IgD-negative memory B cell (primary cell): ENCODE measurements at regions not wholly inside any gene's neighbourhood (a gene's known extent, or its start where the extent isn't known, plus 50 kb on each side); places are given as distances from the start of the nearest gene placed in this dataset.
A peak's percentile ranks its signal among the peaks of the same experiment; 100 is the strongest.

Source experiments
- H3K27ac Mint-ChIP-seq, 3 donors: one replicate each; pipeline ENCODE4 v1.8.0; 2020 to 2022; ENCODE audit warnings: mild to moderate bottlenecking in 3 of 3, mixed read lengths in 3 of 3, moderate library complexity in 1 of 3
- H3K27me3 Mint-ChIP-seq: one replicate; pipeline ENCODE4 v1.8.0; 2021; ENCODE audit warnings: mixed read lengths
- H3K36me3 Mint-ChIP-seq: one replicate; pipeline ENCODE4 v1.8.0; 2020; ENCODE audit warnings: mild to moderate bottlenecking, mixed read lengths
- H3K4me1 Mint-ChIP-seq, 3 donors: one replicate each; pipeline ENCODE4 v1.8.0; 2020 to 2022; ENCODE audit warnings: mixed read lengths in 3 of 3, mild to moderate bottlenecking in 1 of 3
- H3K4me3 Mint-ChIP-seq, 4 donors: one replicate each; pipeline ENCODE4 v1.8.0; 2020 to 2022; ENCODE audit warnings: mild to moderate bottlenecking in 4 of 4, mixed read lengths in 4 of 4, moderate library complexity in 3 of 4
- H3K9me3 Mint-ChIP-seq, 3 donors: one replicate each; pipeline ENCODE4 v1.8.0; 2020 to 2021; ENCODE audit warnings: mixed read lengths in 3 of 3, mild to moderate bottlenecking in 1 of 3

DNA sequence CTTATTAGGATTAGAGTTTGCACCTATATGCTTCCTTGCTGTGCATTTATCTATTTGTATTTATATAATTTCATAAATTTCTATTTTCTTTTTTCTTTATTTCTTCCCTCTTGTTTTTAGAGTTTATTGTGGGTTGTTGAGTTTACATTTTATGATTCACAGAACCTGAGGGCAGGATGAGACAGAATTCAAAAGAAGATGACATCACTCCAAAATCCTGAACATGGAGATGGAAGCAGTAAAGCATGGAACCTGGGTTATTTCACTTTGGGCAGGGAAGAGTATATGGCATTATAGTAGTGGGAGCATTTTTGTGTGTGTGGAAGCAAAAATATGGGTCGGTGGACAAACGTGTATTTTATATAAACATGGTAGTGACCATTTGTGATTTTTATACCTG lies 157.5 kb downstream of the RFX6 start:
- Mint-ChIP-seq H3K4me1 (no peaks in the 10 kb centered on the region), H3K9me3 (peaks cover 2 to 4% (median 4%) of the 10 kb centered on the region in 3 donors), H3K27me3 (no peaks in the 10 kb centered on the region), H3K4me3 (no peak overlapping the region), H3K36me3 (no peaks in the 10 kb centered on the region), H3K27ac (no peak overlapping the region)

DNA sequence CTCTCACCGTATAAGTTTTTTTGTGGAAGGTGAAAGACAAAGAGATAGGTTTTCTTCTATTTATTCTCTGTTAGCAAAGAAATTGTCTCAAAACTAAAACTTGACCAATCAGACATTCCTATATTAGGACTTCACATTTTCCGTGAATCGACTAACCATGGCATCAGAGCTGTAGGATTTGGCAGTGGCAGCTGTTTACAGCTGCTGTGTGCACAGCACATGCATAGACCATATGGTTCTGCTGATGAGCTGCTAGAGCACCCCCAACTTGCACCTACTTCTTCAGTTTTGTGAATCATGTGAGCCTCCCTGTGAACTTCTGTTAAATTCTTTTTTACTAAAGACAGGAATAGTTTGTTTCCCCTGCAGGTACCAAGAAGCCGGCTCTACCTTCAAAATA lies 157.9 kb downstream of the RFX6 start:
- Mint-ChIP-seq H3K4me1 (no peaks in the 10 kb centered on the region), H3K27ac (no peak overlapping the region), H3K9me3 (peaks cover 2 to 4% (median 4%) of the 10 kb centered on the region in 3 donors), H3K27me3 (no peaks in the 10 kb centered on the region), H3K36me3 (no peaks in the 10 kb centered on the region), H3K4me3 (no peak overlapping the region)

DNA sequence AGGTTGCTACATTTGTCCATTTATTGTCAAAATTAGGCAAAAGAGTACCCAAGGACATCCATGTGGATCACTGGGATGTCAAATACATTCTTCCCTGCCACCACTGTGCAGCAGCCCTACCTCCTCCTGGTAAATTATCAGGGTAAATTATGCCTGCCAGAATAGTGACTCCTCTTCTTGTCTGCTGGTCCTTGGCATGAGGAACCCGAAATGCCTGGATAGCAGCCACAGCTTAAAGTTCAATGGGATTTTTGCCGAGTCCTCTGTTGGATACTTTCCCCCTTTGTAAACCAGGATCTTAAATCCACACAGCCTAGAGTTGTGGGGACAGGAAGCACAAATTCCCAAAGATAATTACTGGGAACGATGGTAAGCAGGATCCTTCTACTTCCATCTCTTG lies 173.3 kb downstream of the RFX6 start:
- Mint-ChIP-seq H3K4me3 (no peak overlapping the region), H3K36me3 (no peaks in the 10 kb centered on the region), H3K27ac (no peak overlapping the region), H3K9me3 (peaks cover 0 to 14% (median 12%) of the 10 kb centered on the region in 3 donors), H3K4me1 (no peaks in the 10 kb centered on the region), H3K27me3 (no peaks in the 10 kb centered on the region)

DNA sequence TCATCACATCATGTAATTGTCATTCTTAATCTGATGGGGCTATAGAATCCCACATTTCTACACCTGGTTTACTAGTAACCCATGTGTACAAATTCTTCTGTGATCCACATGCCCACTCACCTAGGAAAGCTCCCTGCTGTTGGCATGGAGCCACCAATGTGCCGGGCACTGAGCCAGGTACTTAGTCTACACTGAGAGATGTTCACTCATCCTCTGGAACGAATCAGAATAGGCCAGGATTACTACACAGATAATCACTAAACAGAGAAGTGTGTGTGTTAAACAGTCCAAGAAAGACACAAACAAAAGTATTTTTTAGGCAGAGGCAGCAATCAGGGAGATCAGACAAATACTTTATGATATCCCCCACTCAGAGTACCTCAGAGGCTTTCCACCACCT lies 193.2 kb upstream of the VGLL2 start:
- no peaks in the 10 kb centered on the region for H3K27me3 Mint-ChIP-seq
- no peak overlapping the region for H3K4me3 Mint-ChIP-seq
- no peaks in the 10 kb centered on the region for H3K36me3 Mint-ChIP-seq
- no peaks in the 10 kb centered on the region for H3K4me1 Mint-ChIP-seq
- H3K9me3 Mint-ChIP-seq: peaks cover 2 to 9% (median 5%) of the 10 kb centered on the region in 3 donors
- no peak overlapping the region for H3K27ac Mint-ChIP-seq

DNA sequence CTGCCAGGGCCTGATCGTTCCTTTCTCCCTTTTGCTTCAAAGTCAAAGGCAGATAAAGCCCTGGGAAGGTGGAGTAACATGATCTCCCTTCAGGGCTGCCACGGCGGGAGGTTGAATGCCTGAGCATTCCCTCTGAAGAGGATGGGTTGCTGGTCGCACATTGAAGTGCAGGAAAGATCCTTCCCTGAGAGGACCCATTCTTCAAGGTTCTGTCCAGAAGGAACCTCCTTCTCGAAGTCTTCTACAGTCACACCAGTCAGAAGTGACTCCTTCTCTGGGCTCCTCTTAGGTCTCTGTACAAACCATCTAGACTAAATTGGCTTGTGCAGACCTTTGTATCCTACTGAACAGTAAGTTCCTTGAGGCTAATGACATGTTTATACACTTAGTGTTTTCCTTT lies 192.6 kb upstream of the VGLL2 start:
- Mint-ChIP-seq H3K4me3 (no peak overlapping the region), H3K27me3 (no peaks in the 10 kb centered on the region), H3K9me3 (peaks cover 2 to 9% (median 8%) of the 10 kb centered on the region in 3 donors), H3K4me1 (no peaks in the 10 kb centered on the region), H3K27ac (no peak overlapping the region), H3K36me3 (no peaks in the 10 kb centered on the region)

DNA sequence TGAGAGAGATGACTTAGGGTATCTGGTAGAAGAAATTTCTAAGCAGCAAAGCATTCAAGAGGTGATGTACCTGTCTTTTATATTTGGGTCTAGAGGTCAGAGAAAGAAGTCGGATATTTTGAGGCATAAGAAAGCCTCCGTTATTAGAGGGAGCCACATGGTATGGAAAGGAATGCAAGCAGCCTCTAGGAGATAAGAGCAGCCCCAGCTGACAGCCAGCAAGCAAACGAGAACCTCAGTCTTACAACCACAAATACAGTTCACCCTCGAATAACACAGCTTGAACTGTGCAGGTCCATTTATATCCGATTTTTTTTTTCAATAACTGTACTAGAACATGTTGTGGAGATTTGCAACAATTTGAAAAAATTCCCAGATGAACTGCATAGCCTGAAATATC lies 190.7 kb upstream of the VGLL2 start:
- Mint-ChIP-seq H3K27me3 (no peaks in the 10 kb centered on the region), H3K4me1 (no peaks in the 10 kb centered on the region), H3K27ac (no peak overlapping the region), H3K9me3 (peaks cover 4 to 9% (median 8%) of the 10 kb centered on the region in 3 donors), H3K4me3 (no peak overlapping the region), H3K36me3 (no peaks in the 10 kb centered on the region)

DNA sequence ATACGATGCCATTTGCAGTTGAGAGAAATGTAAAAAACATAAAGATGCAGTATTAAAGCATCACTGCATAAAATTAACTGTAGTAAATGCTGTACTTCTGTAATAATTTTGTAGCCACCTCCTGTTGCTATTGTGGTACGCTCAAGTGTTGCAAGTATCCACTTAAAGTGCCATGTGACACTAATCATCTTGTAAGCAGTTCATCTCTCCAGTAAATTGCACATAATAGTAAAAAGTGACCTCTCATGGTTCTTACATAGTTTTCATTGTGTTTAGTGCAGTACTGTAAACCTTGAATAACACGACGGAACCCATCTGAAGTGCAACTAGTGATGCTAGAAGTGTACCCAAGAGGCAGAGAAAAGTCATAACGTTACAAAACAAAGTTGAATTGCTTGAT lies 190.1 kb upstream of the VGLL2 start:
- no peaks in the 10 kb centered on the region for H3K27me3 Mint-ChIP-seq
- no peak overlapping the region for H3K4me3 Mint-ChIP-seq
- H3K9me3 Mint-ChIP-seq: peaks cover 4 to 9% (median 8%) of the 10 kb centered on the region in 3 donors
- H3K27ac Mint-ChIP-seq: no peak overlapping the region
- no peaks in the 10 kb centered on the region for H3K4me1 Mint-ChIP-seq
- no peaks in the 10 kb centered on the region for H3K36me3 Mint-ChIP-seq

DNA sequence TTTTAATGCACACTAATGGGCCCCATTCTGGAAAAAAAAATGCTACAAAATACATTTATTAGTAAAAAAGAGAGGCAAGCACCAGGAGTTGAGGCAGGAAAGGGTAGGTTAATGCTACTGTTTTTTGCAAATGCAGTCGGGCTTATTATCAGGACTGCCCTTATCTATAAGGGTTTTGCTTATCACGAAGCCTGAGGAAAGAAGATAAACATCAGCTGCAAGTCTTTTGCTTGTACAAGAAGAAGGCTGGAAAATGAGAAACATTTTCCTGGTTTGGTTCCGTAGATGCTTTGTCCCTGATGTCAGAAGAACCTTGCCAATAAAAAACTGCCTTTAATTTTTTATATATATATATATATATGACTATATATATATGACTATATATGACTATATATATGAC lies 189.3 kb upstream of the VGLL2 start:
- H3K4me3 Mint-ChIP-seq: no peak overlapping the region
- no peak overlapping the region for H3K27ac Mint-ChIP-seq
- peaks cover 4 to 5% (median 5%) of the 10 kb centered on the region in 3 donors for H3K9me3 Mint-ChIP-seq

DNA sequence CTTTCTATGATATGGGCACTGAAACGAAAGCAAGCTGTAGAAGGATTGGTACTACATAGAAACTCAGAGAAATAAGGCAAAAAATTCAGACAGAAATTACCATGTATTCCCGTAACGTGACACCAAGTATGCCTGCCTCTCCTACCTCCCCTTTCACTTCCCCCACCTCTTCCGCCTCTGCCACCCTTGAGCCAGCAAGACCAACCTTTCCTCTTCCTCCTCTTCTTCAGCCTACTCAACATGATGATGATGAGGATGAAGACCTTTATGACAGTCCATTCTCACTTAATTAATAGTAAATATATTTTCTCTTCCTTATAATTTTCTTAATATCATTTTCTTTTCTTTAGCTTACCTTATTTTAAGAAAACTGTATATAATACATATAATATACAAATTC lies 188.1 kb upstream of the VGLL2 start:
- Mint-ChIP-seq H3K4me1 (no peaks in the 10 kb centered on the region), H3K27me3 (no peaks in the 10 kb centered on the region), H3K9me3 (peaks cover 4 to 5% (median 5%) of the 10 kb centered on the region in 3 donors), H3K4me3 (no peak overlapping the region), H3K36me3 (no peaks in the 10 kb centered on the region), H3K27ac (no peak overlapping the region)

More for the DNA sequence above, 189.3 kb upstream of the VGLL2 start:
- no peaks in the 10 kb centered on the region for H3K4me1 Mint-ChIP-seq
- H3K27me3 Mint-ChIP-seq: no peaks in the 10 kb centered on the region
- H3K36me3 Mint-ChIP-seq: no peaks in the 10 kb centered on the region

DNA sequence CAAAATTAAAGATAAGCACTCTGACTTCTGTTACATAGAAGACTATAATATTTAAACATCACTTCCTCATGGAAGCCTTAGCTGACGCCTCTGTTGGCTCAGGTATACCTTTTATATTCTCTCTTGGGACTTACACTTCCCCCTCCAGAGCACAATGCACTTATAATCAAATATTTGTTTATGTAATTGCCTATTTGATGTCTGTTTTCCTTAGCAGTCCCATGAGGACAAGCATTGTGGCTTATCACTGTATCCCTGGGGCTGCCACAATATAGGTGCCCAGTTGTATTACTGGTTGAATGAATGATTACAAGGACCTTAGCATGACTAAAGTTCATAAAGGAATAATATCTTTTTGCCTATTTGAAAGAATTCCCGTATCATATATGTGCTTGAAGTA lies 186.7 kb upstream of the VGLL2 start:
- Mint-ChIP-seq H3K4me1 (no peaks in the 10 kb centered on the region), H3K36me3 (no peaks in the 10 kb centered on the region), H3K4me3 (peak overlapping the region in 1 of 4 donors; percentile 0), H3K27ac (no peak overlapping the region), H3K9me3 (peaks cover 3 to 5% (median 4%) of the 10 kb centered on the region in 3 donors), H3K27me3 (peaks cover 2% of the 10 kb centered on the region)

DNA sequence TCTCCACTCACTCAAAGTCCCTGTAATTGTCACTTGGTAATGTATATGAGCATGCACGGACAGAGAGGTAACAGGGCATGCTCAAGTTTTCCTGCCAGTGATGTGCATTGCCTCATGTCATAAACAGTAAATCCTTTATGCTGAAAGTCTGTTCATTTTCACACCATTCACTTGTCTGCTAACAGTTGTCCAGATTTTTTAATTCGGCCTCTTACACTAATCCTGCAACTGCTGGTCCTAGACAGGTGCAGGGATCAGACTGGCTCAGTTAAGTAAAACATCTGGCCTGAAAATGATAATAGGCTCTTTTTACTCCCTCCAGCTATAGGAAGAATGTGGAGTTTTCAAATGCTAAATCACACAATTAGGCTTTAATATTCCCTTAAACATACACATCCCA lies 185.4 kb upstream of the VGLL2 start:
- Mint-ChIP-seq H3K36me3 (no peaks in the 10 kb centered on the region), H3K4me1 (no peaks in the 10 kb centered on the region), H3K9me3 (peaks cover 2 to 5% (median 4%) of the 10 kb centered on the region in 3 donors), H3K27ac (no peak overlapping the region), H3K4me3 (no peak overlapping the region), H3K27me3 (peaks cover 2% of the 10 kb centered on the region)

DNA sequence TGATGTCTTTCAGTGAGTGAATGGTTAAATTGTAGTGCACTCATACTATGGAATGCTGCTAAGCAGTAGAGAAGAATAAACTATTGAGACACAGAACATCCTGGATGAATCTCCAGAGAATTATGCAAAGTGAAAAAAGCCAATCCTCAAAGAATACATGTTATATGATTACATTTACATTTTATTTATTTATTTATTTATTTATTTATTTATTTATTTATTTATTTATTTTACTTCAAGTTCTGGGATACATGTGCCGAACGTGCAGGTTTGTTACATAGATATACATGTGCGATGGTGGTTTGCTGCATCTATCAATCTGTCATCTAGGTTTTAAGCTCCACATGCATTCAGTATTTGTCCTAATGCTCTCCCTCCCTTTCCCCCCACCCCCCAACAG lies 175.8 kb upstream of the VGLL2 start:
- no peaks in the 10 kb centered on the region for H3K36me3 Mint-ChIP-seq
- no peaks in the 10 kb centered on the region for H3K4me1 Mint-ChIP-seq
- peaks cover 0 to 3% (median 0%) of the 10 kb centered on the region in 3 donors for H3K9me3 Mint-ChIP-seq

DNA sequence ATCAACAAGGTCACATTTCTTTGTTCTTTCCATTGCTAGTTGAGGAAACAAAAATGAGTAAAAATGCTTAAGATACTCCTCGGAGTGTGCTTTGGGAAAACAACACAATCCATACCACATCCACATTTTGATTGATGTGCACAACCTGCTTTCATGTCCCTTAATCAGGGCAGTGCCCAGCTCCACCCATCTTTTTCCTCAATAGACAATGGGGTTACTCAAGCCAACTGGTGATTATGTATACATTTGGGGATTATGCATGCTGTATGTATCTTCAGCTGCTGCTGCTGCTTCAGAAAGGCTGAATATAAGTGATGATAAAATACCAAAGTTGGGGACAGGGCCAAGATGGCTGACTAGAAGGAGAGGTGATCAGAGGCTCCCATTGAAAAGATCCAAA lies 155.2 kb upstream of the VGLL2 start:
- no peak overlapping the region for H3K4me3 Mint-ChIP-seq
- no peak overlapping the region for H3K27ac Mint-ChIP-seq
- no peaks in the 10 kb centered on the region for H3K4me1 Mint-ChIP-seq
- peaks cover 2% of the 10 kb centered on the region for H3K36me3 Mint-ChIP-seq
- no peaks in the 10 kb centered on the region for H3K27me3 Mint-ChIP-seq
- peaks cover 5 to 13% (median 6%) of the 10 kb centered on the region in 3 donors for H3K9me3 Mint-ChIP-seq

More for the DNA sequence above, 175.8 kb upstream of the VGLL2 start:
- Mint-ChIP-seq H3K27me3 (no peaks in the 10 kb centered on the region), H3K27ac (no peak overlapping the region), H3K4me3 (no peak overlapping the region)

DNA sequence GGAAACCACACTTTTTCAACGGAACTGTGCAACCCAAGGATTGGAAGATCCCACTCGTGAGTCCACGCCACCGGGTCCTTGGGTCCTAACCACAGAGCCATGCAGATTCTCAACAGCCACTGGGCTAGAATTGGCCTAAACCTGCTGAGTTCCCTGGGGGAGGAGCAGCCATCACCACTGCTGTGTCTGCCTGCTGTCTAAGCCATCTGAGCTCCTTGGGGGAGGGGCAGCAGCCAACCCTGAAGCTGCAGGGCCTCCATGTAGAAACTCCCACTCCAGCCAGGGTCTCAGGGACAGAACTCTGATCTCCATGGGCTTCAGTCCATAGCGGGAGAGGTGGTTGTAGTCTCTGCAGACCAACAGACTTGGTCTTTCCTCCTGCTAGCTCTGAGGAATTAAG lies 154.6 kb upstream of the VGLL2 start:
- Mint-ChIP-seq H3K4me3 (no peak overlapping the region), H3K4me1 (no peaks in the 10 kb centered on the region), H3K36me3 (peaks cover 2% of the 10 kb centered on the region), H3K9me3 (peaks cover 5 to 13% (median 6%) of the 10 kb centered on the region in 3 donors), H3K27ac (no peak overlapping the region), H3K27me3 (no peaks in the 10 kb centered on the region)

DNA sequence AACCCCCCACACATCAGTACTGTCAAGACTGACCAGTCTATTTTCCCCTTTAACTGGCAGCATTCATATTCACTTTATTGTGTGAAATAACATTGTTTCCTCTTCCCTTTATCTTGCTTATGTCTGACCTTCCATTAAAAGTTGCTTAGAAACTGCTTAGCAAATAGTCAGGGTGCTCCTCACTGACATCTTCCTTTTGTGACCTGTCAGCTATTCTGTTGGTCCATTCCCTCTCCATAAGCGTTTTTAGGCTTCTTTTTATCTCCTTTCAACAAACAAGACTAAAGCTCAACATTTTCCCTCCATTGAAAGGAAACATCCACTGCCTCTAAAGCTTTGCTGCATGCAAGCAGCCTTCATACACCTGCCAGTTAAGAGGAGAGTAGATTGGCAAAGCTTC lies 147.7 kb upstream of the VGLL2 start:
- Mint-ChIP-seq H3K27ac (no peak overlapping the region), H3K9me3 (peaks cover 1 to 3% (median 2%) of the 10 kb centered on the region in 3 donors), H3K4me1 (no peaks in the 10 kb centered on the region), H3K4me3 (peak overlapping the region in 1 of 4 donors; percentile 24), H3K27me3 (no peaks in the 10 kb centered on the region), H3K36me3 (no peaks in the 10 kb centered on the region)

DNA sequence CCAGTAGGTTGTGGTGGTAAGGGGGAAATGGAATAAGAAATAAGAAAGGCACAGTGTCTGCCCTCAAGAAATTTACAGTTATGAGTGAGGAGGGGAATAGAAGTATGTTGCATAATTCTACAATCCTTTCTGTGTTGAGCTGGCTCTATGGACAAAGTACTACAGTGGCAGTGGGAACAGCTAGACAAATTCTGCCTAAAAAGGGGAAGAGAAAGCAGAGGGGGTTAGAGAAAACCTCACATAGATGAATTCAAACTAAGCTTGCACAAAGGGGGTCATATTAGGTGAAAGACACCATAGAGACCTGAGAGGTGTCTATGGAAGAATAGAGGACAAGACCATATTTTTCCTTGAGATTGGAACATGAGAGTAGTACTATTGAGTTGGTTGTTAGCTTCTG lies 146.9 kb upstream of the VGLL2 start:
- peaks cover 4% of the 10 kb centered on the region for H3K27me3 Mint-ChIP-seq
- no peaks in the 10 kb centered on the region for H3K4me1 Mint-ChIP-seq
- H3K4me3 Mint-ChIP-seq: no peak overlapping the region
- no peaks in the 10 kb centered on the region for H3K36me3 Mint-ChIP-seq
- H3K27ac Mint-ChIP-seq: no peak overlapping the region
- peaks cover 0 to 3% (median 2%) of the 10 kb centered on the region in 3 donors for H3K9me3 Mint-ChIP-seq

DNA sequence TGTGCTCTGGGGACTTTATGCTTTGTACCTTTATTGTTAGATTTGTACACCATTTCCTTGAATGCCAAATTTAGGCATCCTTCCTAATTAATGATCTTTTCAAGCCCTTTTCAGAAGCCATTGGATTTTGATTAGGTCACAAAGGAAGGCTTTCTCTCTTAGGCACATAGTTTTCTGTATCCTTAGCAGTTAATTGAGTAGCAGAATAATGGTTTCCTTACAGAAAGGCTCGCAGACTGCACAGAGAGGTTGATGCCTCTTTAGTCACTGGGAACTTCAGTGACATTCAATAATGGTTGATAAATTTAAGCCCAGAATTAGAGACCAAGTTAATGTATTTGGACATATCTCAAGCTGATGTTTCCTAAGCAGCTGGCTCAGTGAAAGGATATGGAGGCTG lies 139.1 kb upstream of the VGLL2 start:
- Mint-ChIP-seq H3K4me1 (no peaks in the 10 kb centered on the region), H3K4me3 (no peak overlapping the region), H3K27ac (no peak overlapping the region), H3K36me3 (no peaks in the 10 kb centered on the region), H3K27me3 (peaks cover 5% of the 10 kb centered on the region), H3K9me3 (peaks cover 0 to 2% (median 0%) of the 10 kb centered on the region in 3 donors)
